GM23338 (cell line): ENCODE measurements at regions not wholly inside any gene's neighbourhood (a gene's known extent, or its start where the extent isn't known, plus 50 kb on each side); places are given as distances from the start of the nearest gene placed in this dataset.

Source experiments
- ATAC-seq: fragments of 200-7000 bp; cut with Tn5 transposase; 3 replicates; pipeline ENCODE4 v1.9.1; 2020
- DNase-seq: peaks from one replicate; pipeline ENCODE4 v3.0.0-alpha.2; 2015; ENCODE audit warnings: low spot score
- H2AFZ ChIP-seq: fragments of 200-600 bp; sonication (generic); 2 replicates; pipeline ENCODE4 v1.8.0; 2016; ENCODE audit warnings: antibody characterized with exemption, mild to moderate bottlenecking, moderate library complexity
- H3F3A ChIP-seq: fragments of 200-600 bp; sonication (generic); replicated peaks from 2 replicates; pipeline ENCODE4 v1.8.0; 2017; ENCODE audit warnings: antibody characterized with exemption, mixed run types, low read depth
- H3K27ac ChIP-seq: fragments of 200-600 bp; sonication (generic); 2 replicates; pipeline ENCODE4 v1.6.1; 2016; ENCODE audit warnings: low read depth
- H3K27me3 ChIP-seq: fragments of 200-600 bp; sonication (generic); 2 replicates; pipeline ENCODE4 v1.8.0; 2016; ENCODE audit warnings: mild to moderate bottlenecking, mixed run types, moderate library complexity; ENCODE audit not compliant: insufficient read depth
- H3K36me3 ChIP-seq: fragments of 200-600 bp; sonication (generic); 2 replicates; pipeline ENCODE4 v1.8.0; 2016; ENCODE audit warnings: mild to moderate bottlenecking; ENCODE audit not compliant: insufficient read depth
- H3K4me1 ChIP-seq: fragments of 200-600 bp; sonication (generic); 2 replicates; pipeline ENCODE4 v1.8.0; 2016; ENCODE audit warnings: mild to moderate bottlenecking, moderate library complexity; ENCODE audit not compliant: insufficient read depth
- H3K4me2 ChIP-seq: fragments of 200-600 bp; sonication (generic); 2 replicates; pipeline ENCODE4 v1.7.1; 2017; ENCODE audit warnings: mixed run types
- H3K4me3 ChIP-seq: fragments of 200-600 bp; sonication (generic); 2 replicates; pipeline ENCODE4 v1.6.1; 2016; ENCODE audit warnings: mixed run types
- H3K79me2 ChIP-seq: fragments of 200-600 bp; sonication (generic); replicated peaks from 2 replicates; pipeline ENCODE4 v1.8.0; 2017; ENCODE audit warnings: mild to moderate bottlenecking; ENCODE audit not compliant: insufficient read depth
- H3K9me2 ChIP-seq: fragments of 200-600 bp; sonication (generic); 2 replicates; pipeline ENCODE4 v1.8.0; 2017; ENCODE audit not compliant: insufficient read depth
- H4K20me1 ChIP-seq: fragments of 200-600 bp; sonication (generic); replicated peaks from 2 replicates; pipeline ENCODE4 v1.8.0; 2017; ENCODE audit warnings: mild to moderate bottlenecking; ENCODE audit not compliant: insufficient read depth
- H3K27ac Mint-ChIP-seq: 2 replicates; pipeline ENCODE4 v1.8.0; 2020; ENCODE audit warnings: inconsistent platforms, mild to moderate bottlenecking, moderate library complexity, mixed read lengths
- H3K27me3 Mint-ChIP-seq: 3 replicates; pipeline ENCODE4 v1.8.0; 2022; ENCODE audit warnings: low read depth, mild to moderate bottlenecking, moderate library complexity, mixed read lengths, inconsistent platforms; ENCODE audit not compliant: insufficient read depth, poor library complexity
- H3K36me3 Mint-ChIP-seq: 3 replicates; pipeline ENCODE4 v1.8.0; 2021; ENCODE audit warnings: low read depth, mild to moderate bottlenecking, inconsistent platforms, moderate library complexity, mixed read lengths
- H3K4me1 Mint-ChIP-seq: 3 replicates; pipeline ENCODE4 v1.8.0; 2020; ENCODE audit warnings: mild to moderate bottlenecking, inconsistent platforms, mixed read lengths
- H3K4me3 Mint-ChIP-seq: 3 replicates; pipeline ENCODE4 v1.8.0; 2021; ENCODE audit warnings: moderate library complexity, mild to moderate bottlenecking, inconsistent platforms, mixed read lengths
- H3K9me3 Mint-ChIP-seq: 3 replicates; pipeline ENCODE4 v1.8.0; 2020; ENCODE audit warnings: moderate library complexity, mild to moderate bottlenecking, inconsistent platforms, mixed read lengths
- CREB1 ChIP-seq: fragments of 250-450 bp; sonication (Bioruptor Pico); IDR thresholded peaks from 2 replicates; pipeline ENCODE4 v1.5.0; 2020; ENCODE audit warnings: low read depth, mild to moderate bottlenecking, moderate library complexity
- EZH2 ChIP-seq: fragments of 200-600 bp; sonication (generic); IDR thresholded peaks from one replicate; pipeline ENCODE4 v1.8.0; 2017; ENCODE audit warnings: antibody characterized with exemption, mild to moderate bottlenecking, low read depth; ENCODE audit not compliant: unreplicated experiment
- EZH2phosphoT487 ChIP-seq: fragments of 200-600 bp; sonication (generic); IDR thresholded peaks from one replicate; pipeline ENCODE4 v1.8.1; 2018; ENCODE audit warnings: antibody characterized with exemption; ENCODE audit not compliant: unreplicated experiment
- NANOG ChIP-seq: IDR thresholded peaks from 2 replicates; pipeline ENCODE4 v1.6.1; 2016; ENCODE audit warnings: antibody characterized with exemption, borderline replicate concordance
- POLR2AphosphoS5 ChIP-seq: IDR thresholded peaks from 2 replicates; pipeline ENCODE4 v1.6.1; 2016; ENCODE audit warnings: antibody characterized with exemption, low read depth
- STAT1 ChIP-seq: IDR thresholded peaks from one replicate; pipeline ENCODE4 v1.6.1; 2016; ENCODE audit warnings: antibody characterized with exemption; ENCODE audit not compliant: unreplicated experiment
- ZNF114 ChIP-seq: fragments of 250-450 bp; sonication (Bioruptor Pico); IDR thresholded peaks from 2 replicates; pipeline ENCODE4 v1.5.0; 2020; ENCODE audit warnings: mild to moderate bottlenecking, moderate library complexity
- ZNF331 ChIP-seq: fragments of 250-450 bp; sonication (Bioruptor Pico); IDR thresholded peaks from 2 replicates; pipeline ENCODE4 v1.5.0; 2020; ENCODE audit warnings: low read depth, mild to moderate bottlenecking, moderate library complexity
- TF ChIP-seq, protein P1 (sequence below): fragments of 250-450 bp; sonication (Bioruptor Pico); IDR thresholded peaks from 2 replicates; pipeline ENCODE4 v1.5.0; 2020; ENCODE audit warnings: mild to moderate bottlenecking, moderate library complexity
- TF ChIP-seq, protein P2 (sequence below): IDR thresholded peaks from one replicate; pipeline ENCODE4 v1.6.1; 2018; ENCODE audit warnings: antibody characterized with exemption; ENCODE audit not compliant: unreplicated experiment
- TF ChIP-seq, protein P3 (sequence below): IDR thresholded peaks from 2 replicates; pipeline ENCODE4 v1.6.1; 2016; ENCODE audit warnings: antibody characterized with exemption

DNA sequence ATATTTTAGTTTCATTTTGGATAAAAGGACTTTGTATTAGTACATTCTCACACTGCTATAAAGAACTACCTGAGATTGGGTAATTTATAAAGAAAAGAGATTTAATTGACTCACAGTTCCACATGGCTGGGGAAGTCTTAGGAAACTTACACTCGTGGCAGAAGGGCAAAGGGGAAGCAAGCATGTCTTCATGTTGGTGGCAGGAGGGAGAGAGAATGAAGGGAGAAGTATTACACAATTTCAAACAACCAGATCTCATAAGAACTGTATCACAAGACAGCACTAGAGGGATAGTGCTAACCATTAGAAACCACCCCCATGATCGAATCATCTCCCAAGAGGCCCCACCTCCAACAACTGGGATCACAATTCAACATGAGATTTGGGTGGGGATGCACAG lies 142.9 kb downstream of the USP31 start:
- Histone ChIP-seq H3K79me2 (no peaks in the 10 kb centered on the region), H3K4me3 (no peak overlapping the region), H3K36me3 (no peaks in the 10 kb centered on the region), H3K4me1 (no peaks in the 10 kb centered on the region), H4K20me1 (0 out of 2 replicates have a peak, but pooled peaks cover 3% of the 10 kb centered on the region), H3F3A (no peaks in the 10 kb centered on the region), H3K27ac (no peak overlapping the region), H3K27me3 (no peaks in the 10 kb centered on the region), H2AFZ (no peak overlapping the region), H3K9me2 (0 out of 2 replicates have a peak, but pooled peaks cover 6% of the 10 kb centered on the region), H3K4me2 (no peak overlapping the region)
- no peak for DNase-seq
- H3K4me3 Mint-ChIP-seq: no peak overlapping the region
- no peak overlapping the region for H3K27ac Mint-ChIP-seq
- no peaks in the 10 kb centered on the region for H3K27me3 Mint-ChIP-seq
- H3K9me3 Mint-ChIP-seq: no peaks in the 10 kb centered on the region
- no peaks in the 10 kb centered on the region for H3K36me3 Mint-ChIP-seq
- ATAC-seq: no peak
- TF ChIP-seq NANOG (no peak), EZH2 (no peak), EZH2phosphoT487 (no peak), POLR2AphosphoS5 (no peak), ZNF331 (no peak), STAT1 (no peak), ZNF114 (CRISPR knock-in tag) (no peak), CREB1 (no peak)
- TF ChIP-seq, protein P1, sequence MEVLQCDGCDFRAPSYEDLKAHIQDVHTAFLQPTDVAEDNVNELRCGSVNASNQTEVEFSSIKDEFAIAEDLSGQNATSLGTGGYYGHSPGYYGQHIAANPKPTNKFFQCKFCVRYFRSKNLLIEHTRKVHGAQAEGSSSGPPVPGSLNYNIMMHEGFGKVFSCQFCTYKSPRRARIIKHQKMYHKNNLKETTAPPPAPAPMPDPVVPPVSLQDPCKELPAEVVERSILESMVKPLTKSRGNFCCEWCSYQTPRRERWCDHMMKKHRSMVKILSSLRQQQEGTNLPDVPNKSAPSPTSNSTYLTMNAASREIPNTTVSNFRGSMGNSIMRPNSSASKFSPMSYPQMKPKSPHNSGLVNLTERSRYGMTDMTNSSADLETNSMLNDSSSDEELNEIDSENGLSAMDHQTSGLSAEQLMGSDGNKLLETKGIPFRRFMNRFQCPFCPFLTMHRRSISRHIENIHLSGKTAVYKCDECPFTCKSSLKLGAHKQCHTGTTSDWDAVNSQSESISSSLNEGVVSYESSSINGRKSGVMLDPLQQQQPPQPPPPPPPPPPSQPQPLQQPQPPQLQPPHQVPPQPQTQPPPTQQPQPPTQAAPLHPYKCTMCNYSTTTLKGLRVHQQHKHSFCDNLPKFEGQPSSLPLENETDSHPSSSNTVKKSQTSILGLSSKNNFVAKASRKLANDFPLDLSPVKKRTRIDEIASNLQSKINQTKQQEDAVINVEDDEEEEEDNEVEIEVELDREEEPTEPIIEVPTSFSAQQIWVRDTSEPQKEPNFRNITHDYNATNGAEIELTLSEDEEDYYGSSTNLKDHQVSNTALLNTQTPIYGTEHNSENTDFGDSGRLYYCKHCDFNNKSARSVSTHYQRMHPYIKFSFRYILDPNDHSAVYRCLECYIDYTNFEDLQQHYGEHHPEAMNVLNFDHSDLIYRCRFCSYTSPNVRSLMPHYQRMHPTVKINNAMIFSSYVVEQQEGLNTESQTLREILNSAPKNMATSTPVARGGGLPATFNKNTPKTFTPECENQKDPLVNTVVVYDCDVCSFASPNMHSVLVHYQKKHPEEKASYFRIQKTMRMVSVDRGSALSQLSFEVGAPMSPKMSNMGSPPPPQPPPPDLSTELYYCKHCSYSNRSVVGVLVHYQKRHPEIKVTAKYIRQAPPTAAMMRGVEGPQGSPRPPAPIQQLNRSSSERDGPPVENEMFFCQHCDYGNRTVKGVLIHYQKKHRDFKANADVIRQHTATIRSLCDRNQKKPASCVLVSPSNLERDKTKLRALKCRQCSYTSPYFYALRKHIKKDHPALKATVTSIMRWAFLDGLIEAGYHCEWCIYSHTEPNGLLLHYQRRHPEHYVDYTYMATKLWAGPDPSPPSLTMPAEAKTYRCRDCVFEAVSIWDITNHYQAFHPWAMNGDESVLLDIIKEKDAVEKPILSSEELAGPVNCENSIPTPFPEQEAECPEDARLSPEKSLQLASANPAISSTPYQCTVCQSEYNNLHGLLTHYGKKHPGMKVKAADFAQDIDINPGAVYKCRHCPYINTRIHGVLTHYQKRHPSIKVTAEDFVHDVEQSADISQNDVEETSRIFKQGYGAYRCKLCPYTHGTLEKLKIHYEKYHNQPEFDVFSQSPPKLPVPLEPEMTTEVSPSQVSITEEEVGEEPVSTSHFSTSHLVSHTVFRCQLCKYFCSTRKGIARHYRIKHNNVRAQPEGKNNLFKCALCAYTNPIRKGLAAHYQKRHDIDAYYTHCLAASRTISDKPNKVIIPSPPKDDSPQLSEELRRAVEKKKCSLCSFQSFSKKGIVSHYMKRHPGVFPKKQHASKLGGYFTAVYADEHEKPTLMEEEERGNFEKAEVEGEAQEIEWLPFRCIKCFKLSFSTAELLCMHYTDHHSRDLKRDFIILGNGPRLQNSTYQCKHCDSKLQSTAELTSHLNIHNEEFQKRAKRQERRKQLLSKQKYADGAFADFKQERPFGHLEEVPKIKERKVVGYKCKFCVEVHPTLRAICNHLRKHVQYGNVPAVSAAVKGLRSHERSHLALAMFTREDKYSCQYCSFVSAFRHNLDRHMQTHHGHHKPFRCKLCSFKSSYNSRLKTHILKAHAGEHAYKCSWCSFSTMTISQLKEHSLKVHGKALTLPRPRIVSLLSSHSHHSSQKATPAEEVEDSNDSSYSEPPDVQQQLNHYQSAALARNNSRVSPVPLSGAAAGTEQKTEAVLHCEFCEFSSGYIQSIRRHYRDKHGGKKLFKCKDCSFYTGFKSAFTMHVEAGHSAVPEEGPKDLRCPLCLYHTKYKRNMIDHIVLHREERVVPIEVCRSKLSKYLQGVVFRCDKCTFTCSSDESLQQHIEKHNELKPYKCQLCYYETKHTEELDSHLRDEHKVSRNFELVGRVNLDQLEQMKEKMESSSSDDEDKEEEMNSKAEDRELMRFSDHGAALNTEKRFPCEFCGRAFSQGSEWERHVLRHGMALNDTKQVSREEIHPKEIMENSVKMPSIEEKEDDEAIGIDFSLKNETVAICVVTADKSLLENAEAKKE (CRISPR knock-in tag): no peak
- TF ChIP-seq, protein P2, sequence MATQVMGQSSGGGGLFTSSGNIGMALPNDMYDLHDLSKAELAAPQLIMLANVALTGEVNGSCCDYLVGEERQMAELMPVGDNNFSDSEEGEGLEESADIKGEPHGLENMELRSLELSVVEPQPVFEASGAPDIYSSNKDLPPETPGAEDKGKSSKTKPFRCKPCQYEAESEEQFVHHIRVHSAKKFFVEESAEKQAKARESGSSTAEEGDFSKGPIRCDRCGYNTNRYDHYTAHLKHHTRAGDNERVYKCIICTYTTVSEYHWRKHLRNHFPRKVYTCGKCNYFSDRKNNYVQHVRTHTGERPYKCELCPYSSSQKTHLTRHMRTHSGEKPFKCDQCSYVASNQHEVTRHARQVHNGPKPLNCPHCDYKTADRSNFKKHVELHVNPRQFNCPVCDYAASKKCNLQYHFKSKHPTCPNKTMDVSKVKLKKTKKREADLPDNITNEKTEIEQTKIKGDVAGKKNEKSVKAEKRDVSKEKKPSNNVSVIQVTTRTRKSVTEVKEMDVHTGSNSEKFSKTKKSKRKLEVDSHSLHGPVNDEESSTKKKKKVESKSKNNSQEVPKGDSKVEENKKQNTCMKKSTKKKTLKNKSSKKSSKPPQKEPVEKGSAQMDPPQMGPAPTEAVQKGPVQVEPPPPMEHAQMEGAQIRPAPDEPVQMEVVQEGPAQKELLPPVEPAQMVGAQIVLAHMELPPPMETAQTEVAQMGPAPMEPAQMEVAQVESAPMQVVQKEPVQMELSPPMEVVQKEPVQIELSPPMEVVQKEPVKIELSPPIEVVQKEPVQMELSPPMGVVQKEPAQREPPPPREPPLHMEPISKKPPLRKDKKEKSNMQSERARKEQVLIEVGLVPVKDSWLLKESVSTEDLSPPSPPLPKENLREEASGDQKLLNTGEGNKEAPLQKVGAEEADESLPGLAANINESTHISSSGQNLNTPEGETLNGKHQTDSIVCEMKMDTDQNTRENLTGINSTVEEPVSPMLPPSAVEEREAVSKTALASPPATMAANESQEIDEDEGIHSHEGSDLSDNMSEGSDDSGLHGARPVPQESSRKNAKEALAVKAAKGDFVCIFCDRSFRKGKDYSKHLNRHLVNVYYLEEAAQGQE: no peak
- TF ChIP-seq, protein P3, sequence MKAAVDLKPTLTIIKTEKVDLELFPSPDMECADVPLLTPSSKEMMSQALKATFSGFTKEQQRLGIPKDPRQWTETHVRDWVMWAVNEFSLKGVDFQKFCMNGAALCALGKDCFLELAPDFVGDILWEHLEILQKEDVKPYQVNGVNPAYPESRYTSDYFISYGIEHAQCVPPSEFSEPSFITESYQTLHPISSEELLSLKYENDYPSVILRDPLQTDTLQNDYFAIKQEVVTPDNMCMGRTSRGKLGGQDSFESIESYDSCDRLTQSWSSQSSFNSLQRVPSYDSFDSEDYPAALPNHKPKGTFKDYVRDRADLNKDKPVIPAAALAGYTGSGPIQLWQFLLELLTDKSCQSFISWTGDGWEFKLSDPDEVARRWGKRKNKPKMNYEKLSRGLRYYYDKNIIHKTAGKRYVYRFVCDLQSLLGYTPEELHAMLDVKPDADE: no peak
- no peaks in the 10 kb centered on the region for H3K4me1 Mint-ChIP-seq
